IMR-90 (cell line): ENCODE measurements at regions not wholly inside any gene's neighbourhood (a gene's known extent, or its start where the extent isn't known, plus 50 kb on each side); places are given as distances from the start of the nearest gene placed in this dataset.

Experiments
- CTCF ChIP-seq: conservative IDR thresholded peaks from 2 replicates; pipeline ENCODE4 v1.5.1; 2012; ENCODE audit warnings: mild to moderate bottlenecking, low read depth, low read length, improper control_type of control experiment
- POLR2A ChIP-seq: IDR thresholded peaks from 2 replicates; pipeline ENCODE4 v1.6.1; 2012; ENCODE audit warnings: mild to moderate bottlenecking, low read depth, low read length
- USF2 ChIP-seq: fragments of 150-350 bp; IDR thresholded peaks from 2 replicates; pipeline ENCODE4 v1.6.1; 2017; ENCODE audit warnings: mild to moderate bottlenecking, antibody characterized with exemption, low read length, low read depth

GRCh38 chr11:28858076-28858475 lies 749.9 kb downstream of the METTL15 start:
- no peak for TF ChIP-seq CTCF
- TF ChIP-seq USF2: no peak
- TF ChIP-seq POLR2A: no peak
